GM12872 (cell line): ENCODE measurements at regions not wholly inside any gene's neighbourhood (a gene's known extent, or its start where the extent isn't known, plus 50 kb on each side); places are given as distances from the start of the nearest gene placed in this dataset.

ENCODE experiments used
- CTCF ChIP-seq: IDR thresholded peaks from 3 replicates; pipeline ENCODE4 v1.5.1; 2011; ENCODE audit warnings: low read depth, mild to moderate bottlenecking, low read length, moderate library complexity; ENCODE audit not compliant: insufficient read depth

DNA sequence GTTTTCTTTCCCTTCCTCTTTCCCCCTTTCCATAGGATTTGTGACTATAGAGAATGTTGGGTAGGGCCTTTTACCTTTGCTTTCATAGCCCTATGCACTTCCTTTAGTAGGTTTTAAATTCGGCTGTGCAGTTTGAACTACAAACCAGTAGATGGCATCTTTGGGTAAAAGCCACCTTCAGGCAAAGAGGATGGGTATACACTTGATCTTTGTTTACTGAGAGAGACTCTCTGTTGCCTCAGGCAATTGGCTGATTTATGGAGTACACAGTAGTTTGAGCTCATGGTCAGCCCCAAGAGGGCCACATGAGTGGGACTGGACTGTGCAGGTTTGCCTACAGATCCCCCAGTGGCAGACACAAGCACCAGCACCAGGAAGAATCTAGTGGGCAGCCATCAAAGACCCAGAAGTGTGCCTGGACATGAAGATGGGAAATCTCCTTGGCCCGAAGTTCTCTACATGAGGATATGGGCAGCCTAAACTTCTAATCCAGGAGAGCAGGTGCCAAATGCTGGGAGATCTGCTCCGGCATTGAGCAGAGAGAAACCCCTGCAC is 1304.3 kb upstream of the DDX18 start:
- peak; percentile 42 for TF ChIP-seq CTCF

- TF ChIP-seq CTCF = no peak
Measured at GRCh38 chr2:116511426-116511825, 1303.1 kb upstream of the DDX18 start.

- no peak for TF ChIP-seq CTCF
Measured at GRCh38 chr2:116513991-116514390, 1300.5 kb upstream of the DDX18 start.

- TF ChIP-seq CTCF = no peak
Measured at GRCh38 chr2:116517936-116518335, 1296.6 kb upstream of the DDX18 start.

- TF ChIP-seq CTCF = no peak
Measured at GRCh38 chr2:116537811-116538210, 1276.7 kb upstream of the DDX18 start.

- TF ChIP-seq CTCF = no peak
Measured at GRCh38 chr2:116545286-116546068, 1269.0 kb upstream of the DDX18 start.

DNA sequence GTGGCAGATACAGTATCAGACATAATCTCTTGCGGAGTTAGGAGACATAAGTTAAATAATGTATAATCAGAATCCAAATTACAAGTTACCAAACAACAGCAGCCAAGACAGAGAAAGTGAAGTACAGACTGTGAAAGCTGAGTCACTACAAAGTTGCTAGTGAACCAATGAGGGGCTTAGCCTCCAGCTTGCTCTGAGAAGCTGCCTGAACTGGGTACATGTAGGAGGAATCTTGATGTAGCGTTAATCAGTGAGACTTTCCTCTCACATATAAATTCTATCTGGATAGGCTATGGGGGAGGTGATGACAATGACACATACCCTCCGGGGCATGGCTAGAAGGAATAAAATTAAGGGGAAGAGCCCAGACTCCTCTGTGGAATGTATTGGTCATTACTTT is 1234.3 kb upstream of the DDX18 start:
- no peak for TF ChIP-seq CTCF
